NCI-H446 (cell line): ENCODE measurements at regions not wholly inside any gene's neighbourhood (a gene's known extent, or its start where the extent isn't known, plus 50 kb on each side); places are given as distances from the start of the nearest gene placed in this dataset.

Experiments
- DNase-seq, 2 experiments: peaks; one replicate each; lab custom pipeline; 2025; lab: John Stamatoyannopoulos, UW

- no peak for DNase-seq
These were observed 87.9 kb upstream of the MAMDC2 start for GRCh38 chr9:69955536-69956355.

GRCh38 chr9:69961843-69962242, 81.8 kb upstream of the MAMDC2 start:
- no peak for DNase-seq

- DNase-seq: no peak
These were observed 79.8 kb upstream of the MAMDC2 start for GRCh38 chr9:69963803-69964202.

- no peak for DNase-seq
These were observed 79.2 kb upstream of the MAMDC2 start for GRCh38 chr9:69964446-69964845.

GRCh38 chr9:69965416-69966145, 78.1 kb upstream of the MAMDC2 start:
- peak in 1 of 2 experiments; percentile 10 for DNase-seq

GRCh38 chr9:69967344-69967743, 76.3 kb upstream of the MAMDC2 start:
- no peak for DNase-seq

- no peak for DNase-seq
These were observed 73.6 kb upstream of the MAMDC2 start for GRCh38 chr9:69970001-69970533.

GRCh38 chr9:69971643-69972449, 71.8 kb upstream of the MAMDC2 start:
- peak; percentile 38 to 65 for DNase-seq

GRCh38 chr9:69975681-69976080, 68.0 kb upstream of the MAMDC2 start:
- no peak for DNase-seq

- DNase-seq: no peak
These were observed 67.5 kb upstream of the MAMDC2 start for GRCh38 chr9:69976152-69976551.

GRCh38 chr9:69980041-69980440, 63.6 kb upstream of the MAMDC2 start:
- no peak for DNase-seq

- no peak for DNase-seq
These were observed 63.1 kb upstream of the MAMDC2 start for GRCh38 chr9:69980591-69980990.

- DNase-seq: no peak
These were observed 61.8 kb upstream of the MAMDC2 start for GRCh38 chr9:69981686-69982445.

- DNase-seq: no peak
These were observed 58.8 kb upstream of the MAMDC2 start for GRCh38 chr9:69984831-69985230.

GRCh38 chr9:69985971-69986370, 57.7 kb upstream of the MAMDC2 start:
- DNase-seq: no peak

GRCh38 chr9:69986970-69987369, 56.7 kb upstream of the MAMDC2 start:
- no peak for DNase-seq

GRCh38 chr9:69987457-69987856, 56.2 kb upstream of the MAMDC2 start:
- DNase-seq: no peak

GRCh38 chr9:69993110-69993509, 50.5 kb upstream of the MAMDC2 start:
- no peak for DNase-seq
